Keratinocyte (primary cell): ENCODE measurements at regions not wholly inside any gene's neighbourhood (a gene's known extent, or its start where the extent isn't known, plus 50 kb on each side); places are given as distances from the start of the nearest gene placed in this dataset.

ENCODE experiments used
- DNase-seq: peaks from one replicate; pipeline ENCODE4 v3.0.0-alpha.2; 2011; ENCODE audit warnings: low read depth, missing footprints, low spot score
- FAIRE-seq: peaks from 2 replicates; lab custom pipeline; 2011; peaks lifted over from hg19 to GRCh38; lab: Jason Lieb, UNC
- H2AFZ ChIP-seq: 2 replicates; pipeline ENCODE4 v1.6.0; 2012; ENCODE audit warnings: low read length, control low read depth, inconsistent platforms; ENCODE audit not compliant: control insufficient read depth
- H3K27ac ChIP-seq: 2 replicates; pipeline ENCODE4 v1.5.1; 2011; ENCODE audit warnings: low read length; ENCODE audit not compliant: control insufficient read depth, insufficient read depth
- H3K27me3 ChIP-seq: 3 replicates; pipeline ENCODE4 v1.6.0; 2011; ENCODE audit warnings: low read length; ENCODE audit not compliant: control insufficient read depth, insufficient read depth; ENCODE audit errors: extremely low read depth
- H3K36me3 ChIP-seq, 2 experiments: 2 replicates in 1 of 2; 3 replicates in 1 of 2; pipeline ENCODE4 v1.5.1; 2011; ENCODE audit warnings: low read length in 2 of 2, mild to moderate bottlenecking in 1 of 2; ENCODE audit not compliant: control insufficient read depth in 2 of 2, insufficient read depth in 2 of 2; ENCODE audit errors: extremely low read depth in 1 of 2
- H3K4me1 ChIP-seq: 3 replicates; pipeline ENCODE4 v1.5.1; 2011; ENCODE audit warnings: low read length; ENCODE audit not compliant: control insufficient read depth, insufficient read depth; ENCODE audit errors: extremely low read depth
- H3K4me2 ChIP-seq: 3 replicates; pipeline ENCODE4 v1.6.0; 2011; ENCODE audit warnings: low read depth, low read length; ENCODE audit not compliant: control insufficient read depth, insufficient read depth; ENCODE audit errors: extremely low read depth
- H3K4me3 ChIP-seq, 3 experiments: fragments of 200-600 bp in 1 of 3; sonication (generic) in 1 of 3; 2 replicates in 2 of 3; 3 replicates in 1 of 3; pipeline ENCODE4 v1.5.1; 2011 to 2016; ENCODE audit warnings: low read length in 3 of 3, mild to moderate bottlenecking in 3 of 3, control low read depth in 2 of 3, inconsistent platforms in 1 of 3, low read depth in 1 of 3, mixed read lengths in 1 of 3, mixed run types in 1 of 3, moderate library complexity in 1 of 3; ENCODE audit not compliant: control insufficient read depth in 2 of 3, insufficient read depth in 2 of 3; ENCODE audit errors: extremely low read depth in 1 of 3
- H3K79me2 ChIP-seq: 2 replicates; pipeline ENCODE4 v1.6.0; 2012; ENCODE audit warnings: low read length; ENCODE audit not compliant: control insufficient read depth, insufficient read depth
- H3K9ac ChIP-seq: 3 replicates; pipeline ENCODE4 v1.6.0; 2011; ENCODE audit warnings: low read length; ENCODE audit not compliant: control insufficient read depth, insufficient read depth; ENCODE audit errors: extremely low read depth
- H3K9me1 ChIP-seq: 3 replicates; pipeline ENCODE4 v1.6.0; 2011; ENCODE audit warnings: low read length; ENCODE audit not compliant: control insufficient read depth, insufficient read depth; ENCODE audit errors: extremely low read depth
- H3K9me3 ChIP-seq: 2 replicates; pipeline ENCODE4 v1.5.1; 2012; ENCODE audit warnings: low read depth, low read length; ENCODE audit not compliant: control insufficient read depth
- H4K20me1 ChIP-seq: 3 replicates; pipeline ENCODE4 v1.6.0; 2011; ENCODE audit warnings: low read length; ENCODE audit not compliant: control insufficient read depth, insufficient read depth; ENCODE audit errors: extremely low read depth
- CTCF ChIP-seq, 3 experiments: IDR thresholded peaks in 1 of 3; conservative IDR thresholded peaks in 1 of 3; optimal IDR thresholded peaks in 1 of 3; 2 replicates in 2 of 3; 3 replicates in 1 of 3; pipeline versions ENCODE3 to v1.5.1; 2011; ENCODE audit warnings: low read length in 3 of 3, mild to moderate bottlenecking in 3 of 3, moderate library complexity in 2 of 3, control low read depth in 1 of 3, inconsistent platforms in 1 of 3; ENCODE audit not compliant: insufficient read depth in 2 of 3; ENCODE audit errors: extremely low read depth in 1 of 3
- EZH2 ChIP-seq: IDR thresholded peaks from one replicate; pipeline ENCODE4 v1.6.1; 2012; ENCODE audit warnings: inconsistent platforms, mild to moderate bottlenecking, low read length, moderate library complexity
- dilution Hi-C: fragments of 300-500 bp; cut with MboI; formaldehyde crosslinking; loops from one replicate; pipeline ENCODE4 v1.7.0; 2020; ENCODE audit warnings: low sequenced_read_pairs; ENCODE audit not compliant: extremely low pct_ligation_motif_present

- Histone ChIP-seq H3K9ac (no peak overlapping the region), H3K36me3 (no peaks in the 10 kb centered on the region), H3K4me3 (no peak overlapping the region), H4K20me1 (no peaks in the 10 kb centered on the region), H3K9me1 (no peaks in the 10 kb centered on the region), H2AFZ (no peak overlapping the region), H3K27me3 (no peaks in the 10 kb centered on the region), H3K4me1 (no peaks in the 10 kb centered on the region), H3K9me3 (no peaks in the 10 kb centered on the region), H3K4me2 (no peak overlapping the region), H3K27ac (no peak overlapping the region), H3K79me2 (no peaks in the 10 kb centered on the region)
- dilution Hi-C loops, result no loop called here
- FAIRE-seq (no peak), DNase-seq (no peak)
- no peak for TF ChIP-seq CTCF (optimal IDR thresholded peaks at IDR 0.05 in 1 of 3, IDR thresholded peaks at IDR 0.05 in 1 of 3, conservative IDR thresholded peaks at IDR 0.05 in 1 of 3; ENCODE audit: extremely low read depth in 1 of 3, insufficient read depth in 2 of 3, low read length in 3 of 3)
These were observed 124.8 kb upstream of the ST8SIA2 start for GRCh38 chr15:92268900-92269299.

- Histone ChIP-seq H3K27me3 (no peaks in the 10 kb centered on the region), H3K79me2 (no peaks in the 10 kb centered on the region), H3K36me3 (no peaks in the 10 kb centered on the region), H4K20me1 (no peaks in the 10 kb centered on the region), H3K4me3 (no peak overlapping the region), H3K9ac (no peak overlapping the region), H3K9me3 (no peaks in the 10 kb centered on the region), H2AFZ (no peak overlapping the region), H3K4me1 (no peaks in the 10 kb centered on the region), H3K4me2 (no peak overlapping the region), H3K9me1 (no peaks in the 10 kb centered on the region), H3K27ac (no peak overlapping the region)
- dilution Hi-C loops, result no loop called here
- TF ChIP-seq CTCF (optimal IDR thresholded peaks at IDR 0.05 in 1 of 3, IDR thresholded peaks at IDR 0.05 in 1 of 3, conservative IDR thresholded peaks at IDR 0.05 in 1 of 3; ENCODE audit: extremely low read depth in 1 of 3, insufficient read depth in 2 of 3, low read length in 3 of 3) (no peak), EZH2 (no peak)
- FAIRE-seq (no peak), DNase-seq (no peak)
These were observed 122.5 kb upstream of the ST8SIA2 start for GRCh38 chr15:92271179-92271578.
